GM12891 (cell line): ENCODE measurements at regions not wholly inside any gene's neighbourhood (a gene's known extent, or its start where the extent isn't known, plus 50 kb on each side); places are given as distances from the start of the nearest gene placed in this dataset.

Experiments
- POLR2A ChIP-seq: IDR thresholded peaks from 2 replicates; pipeline ENCODE4 v1.6.1; 2011; ENCODE audit warnings: low read depth, low read length, control low read depth
- POLR2AphosphoS5 ChIP-seq: IDR thresholded peaks from 2 replicates; pipeline ENCODE4 v1.6.1; 2011; ENCODE audit warnings: low read depth, low read length, control low read depth
- SPI1 ChIP-seq: IDR thresholded peaks from 2 replicates; pipeline ENCODE4 v1.6.1; 2011; ENCODE audit warnings: low read depth, low read length, control low read depth

DNA sequence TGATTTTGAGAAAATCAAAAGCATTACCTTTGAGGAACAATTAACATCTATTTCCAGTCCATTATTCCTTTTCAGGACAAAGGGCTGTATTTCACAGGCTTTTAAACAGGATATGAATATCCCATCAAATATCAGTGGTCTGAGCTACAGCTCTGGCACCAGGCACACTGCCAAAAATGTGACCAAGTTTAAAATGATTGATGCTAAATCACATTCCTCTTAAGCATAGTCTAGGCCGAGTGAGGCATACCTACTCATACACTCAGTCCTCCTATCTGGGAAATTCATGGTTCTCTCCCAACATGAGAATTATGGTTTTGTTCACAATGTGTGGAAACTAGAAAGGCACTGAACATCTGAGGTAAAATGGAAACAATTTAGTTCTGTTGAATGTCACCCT is 683.5 kb downstream of the TUSC7 start:
- no peak for TF ChIP-seq POLR2A
- no peak for TF ChIP-seq POLR2AphosphoS5
- TF ChIP-seq SPI1 = no peak
